ENCODE measurements at regions not wholly inside any gene's neighbourhood (a gene's known extent, or its start where the extent isn't known, plus 50 kb on each side); places are given as distances from the start of the nearest gene placed in this dataset.

DNA sequence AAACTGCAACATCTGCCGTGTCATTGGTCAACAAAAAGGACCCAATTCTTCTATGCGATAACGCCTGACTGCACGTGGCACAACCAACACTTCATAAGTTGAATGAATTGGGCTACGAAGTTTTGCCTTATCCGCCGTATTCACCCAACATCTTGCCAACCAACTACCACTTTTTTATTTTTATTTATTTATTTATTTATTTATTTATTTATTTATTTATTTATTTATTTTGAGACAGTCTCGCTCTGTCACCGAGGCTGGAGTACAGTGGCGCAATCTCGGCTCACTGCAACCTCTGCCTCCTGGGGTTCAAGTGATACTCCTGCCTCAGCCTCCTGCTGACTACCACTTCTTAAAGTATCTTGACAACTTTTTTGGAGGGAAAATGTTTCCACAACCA lies 127.4 kb downstream of the RASSF9 start:
- intact Hi-C loops (cut with micrococcal nuclease) = no loop called here
- no peak overlapping the region for H3K27ac Mint-ChIP-seq
- ATAC-seq (ENCODE audit: low read depth) = no peak
- POLR2A ChIA-PET = no interaction called here
- CTCF ChIA-PET = no interaction called here
- H3K36me3 Mint-ChIP-seq (ENCODE audit: low read depth) = no peaks in the 10 kb centered on the region
- TF ChIP-seq CTCF (IDR thresholded peaks at IDR 0.05) = no peak
- no peaks in the 10 kb centered on the region for H3K4me1 Mint-ChIP-seq
- no peaks in the 10 kb centered on the region for H3K9me3 Mint-ChIP-seq
- no peaks in the 10 kb centered on the region for H3K27me3 Mint-ChIP-seq
- H3K4me3 Mint-ChIP-seq = no peak overlapping the region
- no peak for DNase-seq

- TF ChIP-seq CTCF (IDR thresholded peaks at IDR 0.05) = no peak
- ChIA-PET CTCF (no interaction called here), POLR2A (no interaction called here)
- intact Hi-C loops (cut with micrococcal nuclease) = no loop called here
- H3K27ac Mint-ChIP-seq = no peak overlapping the region
- H3K4me3 Mint-ChIP-seq = no peak overlapping the region
- H3K4me1 Mint-ChIP-seq = no peaks in the 10 kb centered on the region
- H3K9me3 Mint-ChIP-seq = no peaks in the 10 kb centered on the region
- ATAC-seq (ENCODE audit: low read depth) (no peak), DNase-seq (no peak)
- H3K36me3 Mint-ChIP-seq (ENCODE audit: low read depth) = no peaks in the 10 kb centered on the region
- H3K27me3 Mint-ChIP-seq = no peaks in the 10 kb centered on the region
Measured at GRCh38 chr12:85711735-85712390, 124.3 kb downstream of the RASSF9 start.

- no peak for ATAC-seq (ENCODE audit: low read depth)
- POLR2A ChIA-PET = no interaction called here
- no peaks in the 10 kb centered on the region for H3K27me3 Mint-ChIP-seq
Measured at GRCh38 chr12:85713373-85713772, 122.8 kb downstream of the RASSF9 start.

DNA sequence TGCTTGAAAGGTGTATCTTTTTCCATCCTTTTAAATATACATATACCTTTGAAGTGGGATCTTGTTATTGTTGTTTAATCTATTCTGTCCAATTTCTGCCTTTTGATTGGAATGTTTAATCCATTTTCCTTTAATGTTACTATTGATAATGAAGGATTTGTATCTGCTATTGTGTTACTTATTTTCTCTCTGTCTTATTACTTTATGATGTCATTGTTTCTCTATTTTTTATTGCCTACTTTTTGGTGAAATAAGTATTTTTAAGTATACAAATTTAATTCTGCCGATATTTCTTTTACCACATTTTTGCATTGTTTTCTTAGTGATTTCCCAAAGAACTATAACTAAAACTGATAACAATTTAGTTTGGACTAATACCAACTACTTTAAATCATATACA lies 121.8 kb downstream of the RASSF9 start:
- no peak for DNase-seq
- no peak overlapping the region for H3K27ac Mint-ChIP-seq
- ChIA-PET CTCF (no interaction called here), POLR2A (no interaction called here)
- no peak for TF ChIP-seq CTCF (IDR thresholded peaks at IDR 0.05)
- no peak overlapping the region for H3K4me3 Mint-ChIP-seq
- H3K27me3 Mint-ChIP-seq = no peaks in the 10 kb centered on the region
- peaks cover 3% of the 10 kb centered on the region for H3K9me3 Mint-ChIP-seq
- intact Hi-C loops (cut with micrococcal nuclease) = no loop called here
- ATAC-seq (ENCODE audit: low read depth) = no peak
- H3K36me3 Mint-ChIP-seq (ENCODE audit: low read depth) = no peaks in the 10 kb centered on the region
- no peaks in the 10 kb centered on the region for H3K4me1 Mint-ChIP-seq

More at GRCh38 chr12:85713373-85713772, 122.8 kb downstream of the RASSF9 start:
- Mint-ChIP-seq H3K27ac (no peak overlapping the region), H3K4me1 (no peaks in the 10 kb centered on the region), H3K9me3 (peaks cover 2% of the 10 kb centered on the region), H3K36me3 (ENCODE audit: low read depth) (no peaks in the 10 kb centered on the region), H3K4me3 (no peak overlapping the region)
- intact Hi-C loops (cut with micrococcal nuclease) = no loop called here
- TF ChIP-seq CTCF (IDR thresholded peaks at IDR 0.05) = no peak
- no peak for DNase-seq
- CTCF ChIA-PET = no interaction called here

DNA sequence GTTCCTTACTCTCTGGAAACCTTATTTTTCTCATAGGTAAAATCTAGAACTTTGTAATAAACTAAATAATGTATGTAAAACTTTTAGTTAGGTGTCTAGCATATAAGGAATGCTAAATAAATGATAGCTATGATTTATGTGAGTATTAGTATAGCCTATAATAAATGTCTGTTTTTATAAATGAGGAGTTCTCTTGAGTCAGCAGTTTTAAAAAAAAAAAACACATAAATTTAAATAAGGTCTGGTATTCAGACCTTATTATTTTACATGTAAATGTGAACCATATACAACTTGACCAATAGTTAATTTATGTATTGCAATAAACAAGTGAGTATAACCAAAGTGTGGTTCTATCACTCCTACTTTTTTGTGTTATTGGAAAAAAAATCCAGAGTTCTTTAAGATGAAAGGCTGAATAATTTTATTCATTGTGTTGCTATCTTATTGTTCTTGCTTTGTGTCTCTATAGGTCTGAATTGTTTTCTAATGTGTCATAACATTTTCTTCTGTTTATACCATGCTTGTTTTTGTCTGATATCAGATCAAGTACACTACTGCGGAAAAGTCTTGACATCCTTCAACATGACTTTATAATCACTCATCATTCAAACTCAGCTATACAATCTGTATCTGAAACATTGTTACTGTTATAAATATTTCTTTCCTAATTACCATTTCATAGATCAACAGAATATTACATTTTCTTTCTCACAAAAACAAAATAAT lies 115.7 kb downstream of the RASSF9 start:
- intact Hi-C loops (cut with micrococcal nuclease) = no loop called here
- no peak for ATAC-seq (ENCODE audit: low read depth)

More for the DNA sequence above, 115.7 kb downstream of the RASSF9 start:
- no peak for DNase-seq
- H3K36me3 Mint-ChIP-seq (ENCODE audit: low read depth) = no peaks in the 10 kb centered on the region
- peaks cover 3% of the 10 kb centered on the region for H3K9me3 Mint-ChIP-seq
- H3K27me3 Mint-ChIP-seq = no peaks in the 10 kb centered on the region
- H3K27ac Mint-ChIP-seq = no peak overlapping the region
- ChIA-PET CTCF (no interaction called here), POLR2A (no interaction called here)
- no peak overlapping the region for H3K4me3 Mint-ChIP-seq
- no peaks in the 10 kb centered on the region for H3K4me1 Mint-ChIP-seq
- no peak for TF ChIP-seq CTCF (IDR thresholded peaks at IDR 0.05)

Data from activated B cell treated with CpG ODN at 0.5 μM for 24 hours (primary cell).